Large intestine (tissue), 3 donors: ENCODE measurements at regions not wholly inside any gene's neighbourhood (a gene's known extent, or its start where the extent isn't known, plus 50 kb on each side); places are given as distances from the start of the nearest gene placed in this dataset.

Experiments used
- DNase-seq, 2 donors: peaks; one replicate each; pipeline versions ENCODE4 v3.0.0 to v3.0.0-alpha.2; 2013
- H3K27ac ChIP-seq: one replicate; pipeline ENCODE4 v1.5.1; 2013; ENCODE audit warnings: low read length
- H3K27me3 ChIP-seq: 2 replicates; pipeline ENCODE4 v1.6.1; 2013; ENCODE audit warnings: low read length; ENCODE audit not compliant: control insufficient read depth, insufficient read depth
- H3K36me3 ChIP-seq: 2 replicates; pipeline ENCODE4 v1.6.1; 2013; ENCODE audit warnings: low read length; ENCODE audit not compliant: control insufficient read depth, insufficient read depth
- H3K4me1 ChIP-seq: one replicate; pipeline ENCODE4 v1.6.1; 2013; ENCODE audit warnings: low read length; ENCODE audit not compliant: control insufficient read depth, insufficient read depth
- H3K4me3 ChIP-seq: one replicate; pipeline ENCODE4 v1.5.1; 2013; ENCODE audit warnings: low read length
- H3K9me3 ChIP-seq: one replicate; pipeline ENCODE4 v1.6.1; 2013; ENCODE audit warnings: mild to moderate bottlenecking, low read depth, low read length, moderate library complexity; ENCODE audit not compliant: control insufficient read depth
- WGBS: methylation state at CpG from one replicate; pipeline ENCODE4 v1.1.5; 2013; ENCODE audit warnings: low lambda C conversion rate; ENCODE audit not compliant: insufficient coverage; 5-methylcytosine and 5-hydroxymethylcytosine counted together

- Histone ChIP-seq H3K27ac (no peak overlapping the region), H3K9me3 (no peaks in the 10 kb centered on the region), H3K4me3 (no peak overlapping the region), H3K27me3 (no peaks in the 10 kb centered on the region), H3K36me3 (no peaks in the 10 kb centered on the region), H3K4me1 (no peaks in the 10 kb centered on the region)
- no CpG with 5 or more reads among the region's 3 CpGs for WGBS
- no peak for DNase-seq
Measured at GRCh38 chrX:146241902-146242301, 424.3 kb downstream of the SLITRK2 start.

- 100% methylated on average over 1 of the region's 3 CpGs for WGBS
- no peaks in the 10 kb centered on the region for H3K36me3 ChIP-seq
Measured at GRCh38 chrX:146243041-146243440, 425.4 kb downstream of the SLITRK2 start.

GRCh38 chrX:146259207-146259606 is 441.6 kb downstream of the SLITRK2 start:
- no peak overlapping the region for H3K27ac ChIP-seq
- H3K4me1 ChIP-seq: no peaks in the 10 kb centered on the region
- peaks cover 3% of the 10 kb centered on the region for H3K9me3 ChIP-seq
- WGBS: no CpG with 5 or more reads among the region's 18 CpGs
- no peak for DNase-seq
- no peak overlapping the region for H3K4me3 ChIP-seq
- H3K27me3 ChIP-seq: no peaks in the 10 kb centered on the region
- H3K36me3 ChIP-seq: no peaks in the 10 kb centered on the region

More at GRCh38 chrX:146243041-146243440, 425.4 kb downstream of the SLITRK2 start:
- Histone ChIP-seq H3K27ac (no peak overlapping the region), H3K9me3 (no peaks in the 10 kb centered on the region), H3K4me1 (no peaks in the 10 kb centered on the region), H3K4me3 (no peak overlapping the region), H3K27me3 (no peaks in the 10 kb centered on the region)
- no peak for DNase-seq

- H3K4me1 ChIP-seq: no peaks in the 10 kb centered on the region
- no peak overlapping the region for H3K4me3 ChIP-seq
- no peaks in the 10 kb centered on the region for H3K27me3 ChIP-seq
- WGBS: no CpG with 5 or more reads among the region's 8 CpGs
- H3K9me3 ChIP-seq: no peaks in the 10 kb centered on the region
- H3K27ac ChIP-seq: no peak overlapping the region
- no peaks in the 10 kb centered on the region for H3K36me3 ChIP-seq
- no peak for DNase-seq
Measured at GRCh38 chrX:146264763-146265375, 447.2 kb downstream of the SLITRK2 start.

GRCh38 chrX:146278381-146278780 is 460.8 kb downstream of the SLITRK2 start:
- Histone ChIP-seq H3K27ac (no peak overlapping the region), H3K4me1 (no peaks in the 10 kb centered on the region), H3K27me3 (no peaks in the 10 kb centered on the region), H3K4me3 (no peak overlapping the region), H3K9me3 (no peaks in the 10 kb centered on the region), H3K36me3 (no peaks in the 10 kb centered on the region)
- DNase-seq: peak; percentile 2 to 8
- no CpG with 5 or more reads among the region's 2 CpGs for WGBS
